EH (cell line): ENCODE measurements at regions not wholly inside any gene's neighbourhood (a gene's known extent, or its start where the extent isn't known, plus 50 kb on each side); places are given as distances from the start of the nearest gene placed in this dataset.
A peak's percentile ranks its signal among the peaks of the same experiment; 100 is the strongest.
"Not testable (repeated sequence)": the region's sequence is repeated elsewhere in the genome, so short reads cannot be mapped to it uniquely, and the experiment has no call there.

Experiments
- DNase-seq: peaks from one replicate; pipeline ENCODE4 v3.0.0-alpha.2; 2015; ENCODE audit warnings: low read depth

DNA sequence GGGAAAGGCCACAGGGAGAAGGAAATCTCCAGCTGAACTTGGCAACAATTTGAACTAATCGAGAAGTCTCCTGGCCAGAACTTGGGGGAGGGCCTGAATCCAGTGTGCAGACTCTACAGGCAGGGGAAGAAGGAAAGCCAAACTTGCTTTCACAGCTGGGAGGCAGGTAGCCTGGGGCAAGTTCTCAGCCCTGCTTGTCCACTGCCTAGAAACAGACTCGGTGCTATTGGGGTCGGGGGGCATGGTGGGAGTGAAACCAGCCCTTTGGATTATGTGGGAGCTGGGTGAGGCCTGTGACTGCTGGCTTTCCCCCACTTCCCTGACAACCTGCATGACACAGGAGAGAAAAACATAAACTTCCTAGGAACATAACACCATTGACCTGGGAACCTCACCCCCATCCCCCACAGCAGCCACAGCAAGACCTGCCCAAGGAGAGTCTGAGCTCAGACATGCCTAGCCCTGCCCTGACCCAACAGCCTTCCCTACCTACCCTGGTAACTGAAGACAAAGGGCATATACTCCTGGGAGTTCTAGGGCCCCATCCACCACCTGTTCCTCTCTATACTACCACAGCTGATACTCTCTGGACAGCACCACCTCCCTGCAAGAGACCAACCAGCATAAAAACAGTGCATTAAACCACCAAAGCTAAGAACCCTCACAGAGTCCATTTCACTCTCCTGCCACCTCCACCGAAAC, 103.7 kb upstream of the MNS1 start:
- DNase-seq: no peak

DNA sequence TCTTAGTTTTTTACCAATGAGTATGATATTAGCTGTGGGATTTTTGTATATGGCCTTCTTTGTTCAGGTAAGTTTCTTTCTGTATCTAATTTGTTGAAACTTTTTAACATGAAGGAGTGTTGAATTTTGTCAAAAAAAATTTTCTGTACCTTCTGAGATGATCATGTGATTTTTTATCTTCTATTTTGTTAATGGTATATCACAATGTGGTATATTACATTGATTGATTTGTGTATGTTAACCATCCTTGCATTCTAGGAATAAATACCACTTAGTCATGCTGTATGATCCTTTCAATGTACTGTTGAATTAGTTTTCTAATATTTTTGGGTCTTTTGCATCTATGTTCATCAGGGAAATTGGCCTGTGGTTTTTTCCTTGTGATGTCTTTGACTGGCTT, 92.5 kb upstream of the MNS1 start:
- DNase-seq: no peak

DNA sequence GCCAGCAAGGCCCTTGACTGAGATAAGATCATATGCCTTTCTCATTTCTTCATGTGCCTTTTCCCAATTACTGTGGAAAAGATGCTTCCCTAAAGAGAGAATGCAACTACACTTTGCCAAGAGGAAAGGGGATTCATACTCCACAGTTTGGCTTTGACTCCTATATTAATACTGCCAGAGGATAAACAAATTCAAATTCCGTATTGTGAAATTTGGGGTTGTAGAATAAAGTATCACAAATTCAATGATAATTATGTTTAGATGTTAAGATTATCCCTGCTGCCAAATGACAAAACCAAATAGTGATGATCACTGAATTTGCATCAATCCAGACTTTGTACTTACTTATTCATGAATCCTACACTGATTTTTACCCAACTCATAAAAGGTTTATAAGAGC, 88.5 kb upstream of the MNS1 start:
- DNase-seq: no peak

DNA sequence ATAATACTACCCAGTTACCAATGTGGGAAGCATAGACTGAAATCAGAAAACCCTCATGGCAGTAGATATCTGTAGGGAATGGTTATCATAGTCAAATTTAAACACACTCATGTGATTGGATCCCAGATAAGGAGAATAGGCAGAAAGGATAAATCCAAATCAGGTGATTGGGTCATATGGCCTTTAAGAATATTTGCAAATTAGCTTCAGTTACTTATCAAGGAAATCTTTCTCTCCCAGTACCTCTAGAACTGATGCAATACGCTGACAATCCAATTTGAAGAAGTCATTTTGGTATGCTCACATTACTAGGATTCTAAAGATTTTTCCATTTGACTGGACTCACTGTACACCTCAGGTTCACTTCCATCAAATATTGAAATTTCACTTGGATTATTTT, 87.7 kb upstream of the MNS1 start:
- no peak for DNase-seq

DNA sequence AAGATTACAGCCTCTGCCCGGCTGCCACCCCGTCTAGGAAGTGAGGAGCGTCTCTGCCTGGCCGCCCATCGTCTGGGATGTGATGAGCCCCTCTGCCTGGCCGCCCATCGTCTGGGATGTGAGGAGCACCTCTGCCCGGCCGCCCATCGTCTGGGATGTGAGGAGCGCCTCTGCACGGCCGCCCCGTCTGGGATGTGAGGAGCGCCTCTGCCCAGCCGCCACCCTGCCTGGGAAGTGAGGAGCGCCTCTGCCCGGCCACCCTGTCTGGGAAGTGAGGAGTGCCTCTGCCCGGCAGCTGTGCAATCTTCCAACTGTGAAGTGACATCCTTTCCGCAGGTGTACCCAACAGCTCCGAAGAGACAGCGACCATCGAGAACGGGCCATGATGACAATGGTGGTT, 75.6 kb upstream of the MNS1 start:
- not testable (repeated sequence) for DNase-seq

DNA sequence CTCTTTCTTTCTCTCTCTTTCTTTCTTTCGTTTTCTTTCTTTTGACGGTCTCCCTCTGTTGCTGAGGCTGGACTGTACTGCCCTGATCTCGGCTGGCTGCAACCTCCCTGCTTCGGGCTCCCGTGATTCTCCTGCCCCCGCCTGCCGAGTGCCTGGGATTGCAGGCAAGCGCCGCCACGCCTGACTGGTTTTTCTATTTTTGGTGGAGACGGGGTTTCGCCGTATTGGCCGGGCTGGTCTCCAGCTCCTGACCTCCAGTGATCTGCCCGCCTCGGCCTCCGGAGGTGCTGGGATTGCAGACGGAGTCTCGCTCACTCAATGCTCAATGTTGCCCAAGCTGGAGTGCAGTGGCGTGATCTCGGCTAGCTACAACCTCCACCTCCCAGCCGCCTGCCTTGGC, 75.2 kb upstream of the MNS1 start:
- not testable (repeated sequence) for DNase-seq

DNA sequence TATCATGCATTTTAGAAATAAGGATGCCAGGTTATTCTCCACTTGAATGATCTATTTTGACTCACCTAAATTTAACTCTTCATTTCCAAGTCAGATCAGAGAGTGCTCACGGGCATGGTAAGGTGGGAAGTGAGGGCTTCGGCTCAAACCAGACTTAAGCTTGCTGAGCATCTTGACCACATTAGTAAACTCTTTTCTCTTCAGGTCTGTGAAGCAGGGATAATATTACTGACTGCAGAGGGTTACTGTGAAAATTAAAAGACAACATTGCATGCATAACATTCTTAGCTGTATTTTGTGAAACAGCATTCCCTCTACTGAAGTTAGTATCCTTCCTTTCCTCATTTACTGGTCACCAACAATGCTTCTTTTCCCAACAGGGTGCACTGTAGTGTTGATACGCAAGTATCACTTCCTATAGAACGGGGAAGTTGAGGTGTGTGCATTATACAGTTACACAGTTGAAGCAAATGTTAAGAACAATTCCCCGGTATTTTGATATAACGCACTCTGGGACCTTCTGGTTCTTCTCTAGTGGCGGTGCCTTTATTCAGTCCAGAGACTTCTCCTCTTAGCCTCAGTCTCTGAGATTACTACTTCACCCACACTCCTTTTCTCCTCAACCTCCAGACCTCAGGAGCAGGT, 74.1 kb upstream of the MNS1 start:
- DNase-seq: no peak

DNA sequence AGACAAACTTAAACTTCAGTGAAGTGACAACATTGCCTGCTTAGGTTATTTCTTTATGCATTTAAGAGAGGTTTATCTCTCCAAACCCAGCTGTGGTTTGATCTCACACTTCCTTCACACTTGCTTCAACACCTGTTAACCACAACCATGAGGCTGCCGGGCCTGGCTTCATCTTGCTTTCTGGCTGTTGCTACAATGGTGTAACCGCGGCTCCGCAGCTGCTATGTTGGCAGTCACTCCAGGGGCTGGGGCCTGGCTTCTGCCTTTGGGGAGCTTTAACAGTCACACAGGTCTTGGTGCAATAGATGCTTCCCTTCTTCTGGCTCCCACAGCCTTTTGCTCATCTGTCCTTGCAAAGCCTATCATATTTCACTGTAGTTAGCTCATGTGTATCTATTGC, 72.9 kb upstream of the MNS1 start:
- no peak for DNase-seq

DNA sequence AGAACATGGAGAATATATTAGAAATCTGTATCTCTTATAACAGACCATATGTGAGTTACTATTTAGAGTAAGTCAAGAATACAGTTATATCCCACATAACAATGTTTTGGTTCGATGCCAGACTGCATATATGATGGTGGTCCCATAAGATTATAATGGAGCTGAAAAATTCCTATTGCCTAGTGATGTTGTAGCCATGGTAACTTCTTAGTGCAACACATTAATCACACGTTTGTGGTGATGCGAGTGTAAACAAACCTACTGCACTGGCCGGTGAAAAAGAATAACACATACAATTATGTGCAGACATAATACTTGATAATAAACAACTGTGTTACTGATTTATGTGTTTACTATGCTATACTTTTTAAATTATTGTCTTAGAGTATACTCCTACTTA, 69.8 kb upstream of the MNS1 start:
- no peak for DNase-seq

DNA sequence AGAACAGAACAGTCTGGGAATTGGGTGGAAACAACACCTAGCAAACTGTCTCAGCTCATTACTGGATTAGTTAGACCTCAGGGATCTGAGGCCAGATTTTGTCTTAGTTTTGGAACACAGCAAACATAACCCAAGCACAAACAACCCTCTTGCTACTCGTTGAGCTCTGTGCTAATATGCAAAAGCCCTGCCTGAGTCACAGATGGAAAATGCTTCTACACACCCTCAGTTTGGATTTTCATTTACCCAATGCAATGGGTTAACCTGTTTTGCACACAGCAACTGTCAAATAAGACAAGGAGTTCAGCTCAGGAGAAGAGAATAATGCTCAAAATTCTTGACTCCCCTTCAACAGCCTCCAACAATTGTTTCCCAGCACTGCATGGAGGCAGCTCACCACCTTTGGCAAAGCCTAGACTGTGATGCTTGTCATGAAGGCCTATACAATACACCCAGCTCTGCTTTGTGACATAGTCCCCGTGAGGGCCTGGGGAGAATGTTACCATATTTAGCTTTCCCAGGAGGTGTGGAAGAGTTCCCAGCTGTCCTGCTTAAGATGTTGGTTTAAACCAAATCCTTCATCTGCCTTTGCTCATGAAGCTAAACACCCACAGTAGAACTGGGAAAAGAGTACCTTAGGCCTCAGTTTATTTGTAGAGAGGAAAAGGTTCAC, 68.9 kb upstream of the MNS1 start:
- DNase-seq: no peak

DNA sequence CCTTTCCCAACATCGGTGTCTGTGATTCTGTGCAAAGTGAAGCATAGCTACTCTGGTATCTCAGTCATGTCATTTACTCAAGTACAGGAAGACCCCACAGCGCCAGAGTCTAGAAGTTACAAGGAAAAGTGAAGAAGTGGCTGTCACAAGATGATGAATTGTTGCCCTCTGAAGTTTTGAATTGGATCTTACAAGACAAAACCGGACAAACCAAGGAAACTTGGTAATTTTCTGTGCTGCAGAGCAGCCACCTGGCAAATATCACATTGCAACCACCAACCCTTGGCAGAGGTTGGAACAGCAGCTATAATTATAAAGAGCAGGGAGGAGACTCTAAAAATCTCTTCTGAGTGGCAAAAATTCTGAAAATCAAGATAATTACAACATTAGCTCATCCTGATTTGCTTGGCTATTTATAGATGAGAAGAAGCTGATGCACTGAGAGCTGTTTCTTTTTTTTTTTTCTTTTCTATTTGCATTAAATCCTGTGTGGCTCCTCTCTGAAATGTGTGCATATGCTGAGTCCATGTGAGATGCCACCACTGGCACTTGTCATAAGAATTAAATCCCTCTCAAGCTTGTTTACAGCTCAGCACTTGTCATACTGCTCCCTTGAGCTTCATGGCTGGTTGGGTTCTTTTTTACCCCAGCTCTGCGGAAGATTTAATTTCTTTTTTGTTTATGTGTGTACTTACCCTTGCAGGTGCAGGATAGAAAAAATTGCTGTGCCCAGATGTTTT, 68.0 kb upstream of the MNS1 start:
- no peak for DNase-seq

DNA sequence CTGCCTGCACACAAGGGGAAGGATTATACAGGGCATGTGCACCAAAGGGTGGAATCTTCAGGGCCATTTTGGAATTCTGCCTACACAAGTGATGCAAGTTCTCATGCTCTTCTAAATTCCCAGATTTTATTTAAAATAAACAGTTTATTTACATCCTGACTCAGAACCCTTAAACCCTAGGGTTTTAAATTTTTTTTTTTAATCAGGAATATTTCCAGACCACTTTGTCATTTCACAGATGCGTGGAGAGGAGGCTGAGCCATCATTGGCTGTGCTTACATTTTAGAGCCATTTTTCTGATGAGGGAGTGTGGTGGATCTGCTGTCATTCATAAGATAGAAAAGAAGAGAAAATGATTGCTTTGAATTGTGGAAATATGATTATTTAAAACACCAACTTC, 65.2 kb upstream of the MNS1 start:
- no peak for DNase-seq

DNA sequence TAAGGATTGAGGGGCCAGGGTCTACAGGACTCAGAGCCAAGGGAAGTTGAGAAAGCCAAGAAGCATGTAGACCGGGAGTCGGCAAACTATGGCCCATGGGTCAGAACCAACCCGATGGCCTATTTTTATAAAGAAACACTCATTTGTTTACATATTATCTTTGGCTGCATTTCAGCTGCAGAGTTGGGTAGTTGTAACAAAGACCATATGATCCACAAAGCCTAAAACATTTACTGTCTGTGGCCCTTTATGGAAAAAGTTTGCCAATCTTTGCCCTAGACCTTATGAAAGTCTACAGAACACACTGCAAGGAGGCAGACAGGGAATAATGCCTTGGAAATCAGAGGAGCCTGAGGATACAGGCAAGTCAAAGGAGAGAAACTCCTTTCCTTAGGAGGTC, 63.2 kb upstream of the MNS1 start:
- DNase-seq: peak; percentile 13

DNA sequence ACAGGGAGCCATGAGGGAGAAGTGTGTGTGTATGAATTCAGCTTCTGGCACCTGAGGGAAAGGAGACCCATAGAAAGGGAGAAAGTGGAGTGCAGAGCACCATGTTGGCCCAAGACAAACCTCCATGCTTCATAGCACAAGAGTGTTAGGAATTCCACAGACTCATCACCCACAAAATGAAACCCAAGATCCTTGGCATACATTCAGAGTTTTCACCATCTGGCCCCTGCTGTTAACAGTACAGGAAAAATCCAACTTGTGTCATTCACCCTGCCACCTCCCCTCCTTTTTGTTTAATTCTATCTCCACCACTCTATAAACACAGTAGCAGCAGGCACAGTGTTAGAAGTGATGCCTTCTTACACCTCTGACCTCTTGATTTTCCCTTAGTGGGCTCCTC, 60.0 kb upstream of the MNS1 start:
- peak; percentile 42 for DNase-seq

DNA sequence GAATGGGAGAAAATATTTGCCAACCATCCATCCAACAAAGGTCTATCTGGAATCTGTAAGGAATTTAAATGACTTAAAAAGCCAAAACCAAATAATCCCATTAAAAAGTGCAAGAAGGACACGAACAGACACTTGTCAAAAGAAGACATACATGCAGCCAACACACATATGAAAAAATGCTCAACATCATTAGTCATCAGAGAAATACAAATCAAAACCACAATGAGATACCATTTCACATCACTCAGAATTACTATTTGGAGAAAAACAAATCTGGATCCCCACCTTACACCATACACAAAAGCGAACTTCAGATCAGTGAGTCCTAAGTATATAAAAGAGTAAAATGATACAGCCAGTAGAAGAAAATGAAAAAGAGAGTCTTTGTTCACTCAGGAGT, 58.6 kb upstream of the MNS1 start:
- DNase-seq: peak; percentile 8

DNA sequence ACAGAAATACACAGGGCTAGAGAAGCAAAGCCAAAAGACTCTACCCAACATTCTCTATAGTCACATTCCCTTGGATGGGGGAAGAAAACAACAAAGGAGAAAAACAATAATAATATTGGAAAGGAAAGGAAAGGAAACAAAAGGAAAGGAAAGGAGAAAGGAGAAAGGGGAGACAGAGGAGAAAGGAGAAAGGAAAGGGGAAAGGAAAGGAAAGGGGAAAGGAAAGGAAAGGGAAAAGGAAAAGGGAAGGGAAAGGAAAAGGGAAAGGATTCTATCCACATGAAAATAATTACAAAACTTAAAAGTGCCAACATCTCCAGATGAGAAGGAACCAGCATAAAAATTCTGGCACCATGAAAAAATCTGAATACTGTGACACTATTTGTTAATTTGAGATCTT, 54.1 kb upstream of the MNS1 start:
- DNase-seq: no peak
